DOHH2 (cell line): ENCODE measurements at regions not wholly inside any gene's neighbourhood (a gene's known extent, or its start where the extent isn't known, plus 50 kb on each side); places are given as distances from the start of the nearest gene placed in this dataset.

Source experiments
- H3F3A ChIP-seq: fragments of 200-600 bp; sonication (generic), shearing (Covaris generic); 2 replicates; pipeline ENCODE4 v1.6.0; 2016; ENCODE audit warnings: antibody characterized with exemption, mild to moderate bottlenecking; ENCODE audit not compliant: control insufficient read depth, insufficient read depth
- H3K27ac ChIP-seq: fragments of 200-600 bp; sonication (generic); 2 replicates; pipeline ENCODE4 v1.5.1; 2014; ENCODE audit warnings: low read depth, mild to moderate bottlenecking, low read length, moderate library complexity
- H3K27me3 ChIP-seq: fragments of 200-600 bp; sonication (generic); 2 replicates; pipeline ENCODE4 v1.6.1; 2014; ENCODE audit warnings: mild to moderate bottlenecking, low read length, mixed read lengths; ENCODE audit not compliant: control insufficient read depth
- H3K36me3 ChIP-seq: fragments of 200-600 bp; sonication (generic); 2 replicates; pipeline ENCODE4 v1.6.1; 2014; ENCODE audit warnings: mild to moderate bottlenecking, low read length, moderate library complexity, mixed read lengths; ENCODE audit not compliant: control insufficient read depth
- H3K4me1 ChIP-seq: fragments of 200-600 bp; sonication (generic); 2 replicates; pipeline ENCODE4 v1.6.1; 2014; ENCODE audit warnings: mild to moderate bottlenecking, low read length, mixed read lengths; ENCODE audit not compliant: control insufficient read depth
- H3K4me2 ChIP-seq: fragments of 200-600 bp; sonication (generic); 2 replicates; pipeline ENCODE4 v1.6.0; 2014; ENCODE audit warnings: mild to moderate bottlenecking, low read length, moderate library complexity
- H3K4me3 ChIP-seq: fragments of 200-600 bp; sonication (generic); 2 replicates; pipeline ENCODE4 v1.5.1; 2014; ENCODE audit warnings: mild to moderate bottlenecking, low read length, mixed read lengths
- H3K79me2 ChIP-seq: fragments of 200-600 bp; sonication (generic); 2 replicates; pipeline ENCODE4 v1.6.1; 2014; ENCODE audit warnings: mild to moderate bottlenecking, low read length, mixed read lengths; ENCODE audit not compliant: control insufficient read depth
- H3K9me2 ChIP-seq: fragments of 200-600 bp; sonication (generic); replicated peaks from 2 replicates; pipeline ENCODE4 v1.6.1; 2014; ENCODE audit warnings: mild to moderate bottlenecking, low read length, mixed read lengths; ENCODE audit not compliant: control insufficient read depth
- H3K9me3 ChIP-seq: fragments of 200-600 bp; sonication (generic); 2 replicates; pipeline ENCODE4 v1.6.1; 2014; ENCODE audit warnings: antibody characterized with exemption, low read length, mixed read lengths; ENCODE audit not compliant: control insufficient read depth, insufficient read depth
- H4K20me1 ChIP-seq: fragments of 200-600 bp; sonication (generic); 2 replicates; pipeline ENCODE4 v1.6.0; 2014; ENCODE audit warnings: low read depth, mild to moderate bottlenecking, antibody characterized with exemption, low read length, moderate library complexity; ENCODE audit not compliant: control insufficient read depth, insufficient read depth
- EZH2phosphoT487 ChIP-seq: fragments of 200-600 bp; sonication (generic); IDR thresholded peaks from 2 replicates; pipeline ENCODE4 v1.6.1; 2017; ENCODE audit warnings: borderline replicate concordance, mild to moderate bottlenecking, antibody characterized with exemption, low read length, moderate library complexity, mixed read lengths
- TF ChIP-seq, protein P1 (sequence below): fragments of 200-600 bp; sonication (generic); IDR thresholded peaks from one replicate; pipeline ENCODE4 v1.5.1; 2014; ENCODE audit warnings: antibody characterized with exemption, mild to moderate bottlenecking, low read depth, low read length; ENCODE audit not compliant: poor library complexity, severe bottlenecking

GRCh38 chr5:139745800-139746690 is 49.6 kb upstream of the PSD2 start:
- Histone ChIP-seq H3K36me3 (no peaks in the 10 kb centered on the region), H4K20me1 (0 out of 2 replicates have a peak, but pooled peaks cover 2% of the 10 kb centered on the region), H3K4me3 (peak overlapping the region; percentile 67), H3K9me2 (no peaks in the 10 kb centered on the region), H3F3A (peaks cover 3% of the 10 kb centered on the region; the same call in 1 of the 2 replicates), H3K9me3 (no peaks in the 10 kb centered on the region), H3K27ac (0 out of 2 replicates have a peak overlapping the region, but pooled peaks have one; percentile 8), H3K27me3 (peaks cover 22% of the 10 kb centered on the region), H3K79me2 (no peaks in the 10 kb centered on the region), H3K4me2 (peak overlapping the region; percentile 73), H3K4me1 (peaks cover 59% of the 10 kb centered on the region)
- no peak for TF ChIP-seq EZH2phosphoT487
- TF ChIP-seq, protein P1, sequence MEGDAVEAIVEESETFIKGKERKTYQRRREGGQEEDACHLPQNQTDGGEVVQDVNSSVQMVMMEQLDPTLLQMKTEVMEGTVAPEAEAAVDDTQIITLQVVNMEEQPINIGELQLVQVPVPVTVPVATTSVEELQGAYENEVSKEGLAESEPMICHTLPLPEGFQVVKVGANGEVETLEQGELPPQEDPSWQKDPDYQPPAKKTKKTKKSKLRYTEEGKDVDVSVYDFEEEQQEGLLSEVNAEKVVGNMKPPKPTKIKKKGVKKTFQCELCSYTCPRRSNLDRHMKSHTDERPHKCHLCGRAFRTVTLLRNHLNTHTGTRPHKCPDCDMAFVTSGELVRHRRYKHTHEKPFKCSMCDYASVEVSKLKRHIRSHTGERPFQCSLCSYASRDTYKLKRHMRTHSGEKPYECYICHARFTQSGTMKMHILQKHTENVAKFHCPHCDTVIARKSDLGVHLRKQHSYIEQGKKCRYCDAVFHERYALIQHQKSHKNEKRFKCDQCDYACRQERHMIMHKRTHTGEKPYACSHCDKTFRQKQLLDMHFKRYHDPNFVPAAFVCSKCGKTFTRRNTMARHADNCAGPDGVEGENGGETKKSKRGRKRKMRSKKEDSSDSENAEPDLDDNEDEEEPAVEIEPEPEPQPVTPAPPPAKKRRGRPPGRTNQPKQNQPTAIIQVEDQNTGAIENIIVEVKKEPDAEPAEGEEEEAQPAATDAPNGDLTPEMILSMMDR: no peak
